NCI-H1436 treated with DMSO at 0.1 percent for 48 hours (cell line): ENCODE measurements at regions not wholly inside any gene's neighbourhood (a gene's known extent, or its start where the extent isn't known, plus 50 kb on each side); places are given as distances from the start of the nearest gene placed in this dataset.
A peak's percentile ranks its signal among the peaks of the same experiment; 100 is the strongest.

Experiments
- DNase-seq: peaks from one replicate; lab custom pipeline; 2025; lab: John Stamatoyannopoulos, UW

GRCh38 chr15:60213377-60214000 is 184.3 kb downstream of the ANXA2 start:
- DNase-seq, result no peak

DNA sequence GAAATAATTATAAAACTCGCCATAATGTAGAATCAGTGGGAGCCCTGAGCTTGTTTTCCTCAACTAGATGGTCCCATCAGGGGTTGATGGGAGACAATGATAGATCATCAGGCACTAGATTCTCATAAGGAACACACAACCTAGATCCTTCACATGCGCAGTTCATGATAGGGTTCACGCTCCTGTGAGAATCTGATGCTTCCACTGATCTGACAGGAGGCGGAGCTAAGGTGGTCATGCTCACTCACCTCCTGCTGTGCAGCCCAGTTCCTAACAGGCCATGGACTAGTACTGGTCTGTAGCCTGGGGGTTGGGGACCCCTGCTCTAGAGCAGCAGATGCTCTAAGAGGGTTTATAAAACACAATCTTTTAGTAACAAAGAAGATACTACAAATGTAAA is 183.6 kb downstream of the ANXA2 start:
- DNase-seq, result no peak

GRCh38 chr15:60215225-60215963 is 182.4 kb downstream of the ANXA2 start:
- no peak for DNase-seq

- DNase-seq, result no peak
Observed at GRCh38 chr15:60217161-60217560, 180.6 kb downstream of the ANXA2 start.

- no peak for DNase-seq
Observed at GRCh38 chr15:60218256-60218655, 179.5 kb downstream of the ANXA2 start.

- DNase-seq, result no peak
Observed at GRCh38 chr15:60219866-60220265, 177.9 kb downstream of the ANXA2 start.

DNA sequence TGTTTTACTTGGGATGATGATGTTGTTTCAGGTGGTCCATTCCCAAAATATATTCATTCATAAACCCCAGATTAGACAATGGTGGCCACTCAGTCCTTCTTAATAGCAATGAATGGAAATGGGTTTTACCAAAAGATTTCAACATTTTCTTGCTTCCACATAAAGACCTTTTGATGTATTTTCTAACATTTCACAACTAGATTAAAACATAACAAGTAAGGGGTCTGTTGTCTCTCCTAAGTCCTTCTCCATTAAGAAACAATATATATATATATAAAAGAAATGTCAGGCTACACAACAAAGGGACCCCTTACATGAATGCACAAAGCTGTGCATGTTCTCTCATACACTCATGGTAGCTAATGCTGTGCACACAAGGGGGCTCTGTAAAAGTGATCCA is 176.4 kb downstream of the ANXA2 start:
- no peak for DNase-seq

- DNase-seq, result no peak
Observed at GRCh38 chr15:60222404-60222803, 175.4 kb downstream of the ANXA2 start.

DNA sequence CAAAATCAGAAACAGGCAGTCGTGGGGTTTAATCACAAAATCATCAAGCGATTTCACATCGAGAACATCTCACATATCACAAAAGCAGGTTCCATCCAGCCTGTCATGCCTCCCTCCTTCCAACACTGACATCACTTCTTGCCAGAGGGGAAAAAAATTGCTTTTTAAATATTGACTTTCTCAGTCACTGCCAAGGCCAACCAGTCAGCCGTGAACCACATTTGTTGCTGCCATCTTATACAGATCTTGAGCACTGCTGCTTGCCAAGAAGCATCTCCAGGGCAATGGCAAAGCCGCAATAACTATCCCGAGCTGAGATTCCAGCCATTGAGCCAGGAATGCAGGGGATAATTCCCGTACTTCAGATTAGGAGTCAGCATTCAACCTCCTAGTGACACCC is 174.6 kb downstream of the ANXA2 start:
- DNase-seq, result peak; percentile 17

GRCh38 chr15:60226924-60227323 is 170.9 kb downstream of the ANXA2 start:
- no peak for DNase-seq

DNA sequence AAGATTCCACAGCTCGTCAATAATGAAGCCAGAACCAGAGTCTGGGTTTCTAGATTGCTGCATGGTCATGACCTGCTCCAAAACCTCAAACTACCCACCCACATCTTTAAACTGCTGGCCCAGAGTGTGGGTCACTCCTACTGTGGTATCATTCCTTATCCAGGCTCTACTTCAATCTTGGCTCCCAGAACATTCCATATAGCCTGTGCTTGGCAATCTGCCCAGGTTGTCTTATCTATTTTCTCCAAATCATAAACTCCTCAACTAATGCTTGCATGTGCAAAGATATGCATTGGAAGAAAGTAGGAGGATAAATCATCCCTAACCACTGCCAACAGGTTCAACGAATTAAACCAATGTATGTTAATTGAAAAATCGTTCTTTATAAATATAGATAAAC is 169.7 kb downstream of the ANXA2 start:
- DNase-seq, result no peak

- DNase-seq, result no peak
Observed at GRCh38 chr15:60228619-60229018, 169.2 kb downstream of the ANXA2 start.

- DNase-seq, result no peak
Observed at GRCh38 chr15:60235951-60236710, 161.7 kb downstream of the ANXA2 start.

DNA sequence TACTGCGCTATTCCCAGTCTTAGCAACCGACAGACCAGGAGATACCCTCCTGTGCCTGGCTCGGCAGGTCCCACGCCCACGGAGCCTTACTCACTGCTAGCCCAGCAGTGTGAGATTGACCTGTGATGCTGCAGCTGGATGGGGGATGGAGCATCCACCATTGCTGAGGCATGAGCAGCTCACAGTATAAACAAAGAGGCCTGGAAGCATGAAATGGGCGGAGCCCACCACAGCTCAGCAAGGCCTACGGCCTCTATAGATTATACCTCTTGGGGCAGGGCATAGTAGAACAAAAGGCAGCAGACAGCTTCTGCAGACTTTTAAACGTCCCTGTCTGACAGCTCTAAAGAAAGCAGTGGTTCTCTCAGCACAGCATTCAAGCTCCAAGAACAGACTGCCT is 160.3 kb downstream of the ANXA2 start:
- no peak for DNase-seq

DNA sequence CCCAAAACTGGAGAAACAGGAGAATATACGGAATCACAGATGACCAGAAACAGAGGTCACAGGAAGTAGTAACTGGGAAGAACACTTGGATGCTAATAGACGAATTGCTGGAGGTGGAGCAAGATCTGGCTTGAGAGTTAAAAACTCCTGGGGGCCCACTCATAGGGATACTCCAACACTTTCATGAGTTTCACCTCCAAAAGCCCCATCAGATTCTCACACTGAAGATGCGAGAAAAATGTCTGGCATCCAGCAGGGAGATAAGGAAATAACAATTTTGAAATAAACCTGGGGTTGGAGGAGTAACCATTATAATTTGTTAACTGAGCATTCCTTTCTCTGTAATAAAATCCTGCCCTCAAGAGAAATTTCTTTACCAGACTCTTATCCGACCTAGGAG is 154.0 kb downstream of the ANXA2 start:
- no peak for DNase-seq

DNA sequence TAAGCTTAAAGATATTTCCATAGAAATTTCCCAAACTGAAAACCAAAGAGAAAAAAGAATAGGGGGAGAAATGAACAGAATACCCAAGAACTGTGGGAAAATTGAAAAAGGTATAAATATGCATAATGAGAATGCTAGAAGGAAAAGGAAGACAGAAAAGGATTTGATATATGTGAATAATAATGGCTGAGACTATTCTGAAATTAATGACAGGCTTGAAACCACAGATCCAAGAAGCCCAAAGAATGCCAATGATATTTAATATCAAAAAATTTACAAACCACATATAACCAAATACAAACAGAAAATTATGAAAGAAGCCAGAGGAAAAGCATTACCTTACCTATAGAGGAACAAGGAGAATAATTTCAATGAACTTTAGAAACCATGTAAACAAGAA is 153.0 kb downstream of the ANXA2 start:
- DNase-seq, result no peak

DNA sequence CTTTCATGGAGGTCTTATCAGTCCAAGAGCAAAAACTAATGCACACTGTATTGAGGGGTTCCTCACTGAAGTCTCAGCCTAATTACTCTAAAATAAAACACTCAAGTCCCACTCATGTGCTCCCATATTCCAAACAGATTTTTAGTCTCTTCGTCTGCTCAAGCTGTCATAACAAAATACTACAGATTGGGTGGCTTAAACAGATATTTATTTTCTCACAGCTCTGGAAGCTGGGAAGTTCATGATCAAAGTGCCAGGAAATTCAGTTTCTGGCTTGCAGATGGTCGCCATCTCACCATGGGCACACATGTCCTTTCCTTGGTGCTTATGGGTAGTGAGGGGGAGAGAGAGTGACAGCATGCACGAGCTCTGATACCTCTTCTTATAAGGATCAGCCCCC is 147.5 kb downstream of the ANXA2 start:
- no peak for DNase-seq

DNA sequence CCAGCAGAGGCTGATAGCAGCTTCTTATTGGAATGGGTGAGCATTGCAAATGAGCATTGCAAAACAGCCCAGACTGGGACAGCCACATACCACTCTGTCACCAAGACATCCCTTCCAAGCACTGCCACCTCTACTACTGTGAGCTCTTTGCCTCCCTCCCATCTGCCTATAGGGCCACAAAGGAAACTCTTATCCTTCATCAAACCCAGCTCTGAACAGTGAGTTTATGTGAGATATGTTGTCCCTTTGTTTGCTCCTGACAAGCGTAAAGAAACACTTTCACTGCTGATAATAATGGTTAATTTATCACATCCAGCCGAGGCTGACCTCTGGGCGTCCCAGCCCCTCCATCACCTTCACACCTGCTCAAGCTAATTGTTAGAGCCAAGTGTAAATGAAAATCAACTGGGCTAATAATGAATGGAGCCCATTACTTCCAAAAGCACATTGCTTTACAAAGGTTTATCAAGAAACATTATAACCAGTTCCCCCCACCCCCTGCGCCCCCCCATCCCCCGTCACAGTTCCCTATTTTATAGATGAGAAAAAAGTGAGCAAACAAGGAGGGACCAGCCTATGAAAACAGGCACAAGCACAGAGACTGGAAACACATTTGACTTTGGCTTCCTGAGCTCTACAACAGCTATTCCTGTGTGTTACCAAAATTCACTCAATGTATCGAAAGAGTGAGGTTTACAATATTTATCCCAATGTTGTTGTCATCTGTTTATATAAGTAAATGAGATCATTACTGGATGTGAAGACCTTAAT is 146.3 kb downstream of the ANXA2 start:
- no peak for DNase-seq

DNA sequence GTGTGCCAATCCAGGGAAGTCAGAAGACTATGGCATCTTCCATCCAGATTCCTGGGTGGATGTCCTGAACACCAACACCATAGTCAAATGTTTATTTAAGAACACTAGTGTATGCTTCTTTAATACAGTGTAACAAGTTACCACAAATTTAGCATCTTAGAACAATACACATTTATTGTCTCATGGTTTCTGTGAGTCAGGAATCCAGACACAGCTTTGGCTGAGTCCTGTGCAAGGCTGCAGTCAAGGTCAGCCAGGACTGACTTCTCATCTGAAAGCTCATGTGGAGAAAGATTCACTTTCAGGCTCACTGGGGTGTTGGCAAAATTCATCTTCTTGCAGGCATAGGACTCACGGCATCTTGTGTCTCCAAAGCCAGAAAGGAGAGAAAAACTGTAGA is 143.4 kb downstream of the ANXA2 start:
- no peak for DNase-seq

GRCh38 chr15:60255390-60255789 is 142.4 kb downstream of the ANXA2 start:
- no peak for DNase-seq

- no peak for DNase-seq
Observed at GRCh38 chr15:60257591-60258159, 140.1 kb downstream of the ANXA2 start.

GRCh38 chr15:60259469-60259868 is 138.3 kb downstream of the ANXA2 start:
- no peak for DNase-seq
